H54 (cell line): ENCODE measurements at regions not wholly inside any gene's neighbourhood (a gene's known extent, or its start where the extent isn't known, plus 50 kb on each side); places are given as distances from the start of the nearest gene placed in this dataset.

Experiments
- DNase-seq: peaks from one replicate; pipeline ENCODE4 v3.0.0; 2011; ENCODE audit warnings: low spot score, mixed read lengths; ENCODE audit not compliant: insufficient read length
- FAIRE-seq: peaks from 3 replicates; lab custom pipeline; 2011; peaks lifted over from hg19 to GRCh38; lab: Jason Lieb, UNC
- POLR2A ChIP-seq: IDR thresholded peaks from 2 replicates; pipeline ENCODE4 v1.6.1; 2011; ENCODE audit warnings: low read depth, mild to moderate bottlenecking, low read length

GRCh38 chr19:28171983-28172382 is 1041.0 kb downstream of the UQCRFS1 start:
- no peak for DNase-seq
- no peak for TF ChIP-seq POLR2A
- FAIRE-seq = no peak

- TF ChIP-seq POLR2A = no peak
- FAIRE-seq (no peak), DNase-seq (no peak)
These were observed 1042.9 kb downstream of the UQCRFS1 start for GRCh38 chr19:28170066-28170465.

GRCh38 chr19:28169168-28169887 is 1043.6 kb downstream of the UQCRFS1 start:
- TF ChIP-seq POLR2A = no peak
- FAIRE-seq (no peak), DNase-seq (no peak)

GRCh38 chr19:28168557-28168956 is 1044.4 kb downstream of the UQCRFS1 start:
- no peak for TF ChIP-seq POLR2A
- no peak for FAIRE-seq
- no peak for DNase-seq

GRCh38 chr19:28166025-28166424 is 1046.9 kb downstream of the UQCRFS1 start:
- no peak for FAIRE-seq

GRCh38 chr19:28164214-28164613 is 1048.7 kb downstream of the UQCRFS1 start:
- TF ChIP-seq POLR2A = no peak
- DNase-seq = no peak
- no peak for FAIRE-seq

More at GRCh38 chr19:28166025-28166424, 1046.9 kb downstream of the UQCRFS1 start:
- DNase-seq = no peak
- TF ChIP-seq POLR2A = no peak

GRCh38 chr19:28159065-28159464 is 1053.9 kb downstream of the UQCRFS1 start:
- FAIRE-seq = no peak
- no peak for TF ChIP-seq POLR2A

GRCh38 chr19:28155265-28155664 is 1057.7 kb downstream of the UQCRFS1 start:
- DNase-seq = no peak
- FAIRE-seq = no peak
- TF ChIP-seq POLR2A = no peak

More at GRCh38 chr19:28159065-28159464, 1053.9 kb downstream of the UQCRFS1 start:
- no peak for DNase-seq

GRCh38 chr19:28154077-28154476 is 1058.9 kb downstream of the UQCRFS1 start:
- FAIRE-seq = no peak
- TF ChIP-seq POLR2A = no peak
- no peak for DNase-seq

GRCh38 chr19:28153123-28153522 is 1059.8 kb downstream of the UQCRFS1 start:
- no peak for DNase-seq
- FAIRE-seq = no peak
- no peak for TF ChIP-seq POLR2A

GRCh38 chr19:28152195-28152594 is 1060.8 kb downstream of the UQCRFS1 start:
- FAIRE-seq = no peak
- DNase-seq = no peak
- no peak for TF ChIP-seq POLR2A

GRCh38 chr19:28150129-28150528 is 1062.8 kb downstream of the UQCRFS1 start:
- no peak for DNase-seq
- FAIRE-seq = no peak
- no peak for TF ChIP-seq POLR2A

- no peak for FAIRE-seq
- DNase-seq = no peak
- no peak for TF ChIP-seq POLR2A
These were observed 1064.4 kb downstream of the UQCRFS1 start for GRCh38 chr19:28148554-28148953.

GRCh38 chr19:28142258-28142657 is 1070.7 kb downstream of the UQCRFS1 start:
- TF ChIP-seq POLR2A = no peak
- FAIRE-seq = no peak
- DNase-seq = no peak

- no peak for FAIRE-seq
- no peak for TF ChIP-seq POLR2A
These were observed 1072.8 kb downstream of the UQCRFS1 start for GRCh38 chr19:28140201-28140600.

GRCh38 chr19:28137772-28138171 is 1075.2 kb downstream of the UQCRFS1 start:
- FAIRE-seq = no peak
- DNase-seq = no peak
- no peak for TF ChIP-seq POLR2A

More at GRCh38 chr19:28140201-28140600, 1072.8 kb downstream of the UQCRFS1 start:
- DNase-seq = no peak
